GM12878 (cell line): ENCODE measurements at regions not wholly inside any gene's neighbourhood (a gene's known extent, or its start where the extent isn't known, plus 50 kb on each side); places are given as distances from the start of the nearest gene placed in this dataset.

Source experiments
- ATF7 ChIP-seq: fragments of 450-650 bp; IDR thresholded peaks from 2 replicates; pipeline ENCODE4 v1.6.1; 2016; ENCODE audit warnings: low read depth, mild to moderate bottlenecking
- ETV6 ChIP-seq, 2 experiments: fragments of 450-650 bp in 1 of 2; IDR thresholded peaks in 1 of 2; conservative IDR thresholded peaks in 1 of 2; 2 replicates each; pipeline ENCODE4 v1.6.1; 2014; ENCODE audit warnings: antibody characterized with exemption in 1 of 2, borderline replicate concordance in 1 of 2, low read depth in 1 of 2, mild to moderate bottlenecking in 1 of 2, moderate library complexity in 1 of 2
- MAX ChIP-seq: IDR thresholded peaks from 2 replicates; pipeline ENCODE4 v1.6.1; 2012; ENCODE audit warnings: low read depth, low read length, improper control_type of control experiment
- NR2C2 ChIP-seq: IDR thresholded peaks from 2 replicates; pipeline ENCODE4 v1.6.1; 2011; ENCODE audit warnings: borderline replicate concordance, low read depth; ENCODE audit not compliant: control insufficient read depth, insufficient read length
- POLR2A ChIP-seq: IDR thresholded peaks from 2 replicates; pipeline ENCODE4 v1.6.1; 2011; ENCODE audit warnings: low read depth, mild to moderate bottlenecking, low read length
- POU2F2 ChIP-seq: IDR thresholded peaks from 3 replicates; pipeline ENCODE4 v1.6.1; 2011; ENCODE audit warnings: low read depth, mild to moderate bottlenecking, low read length, borderline replicate concordance
- STAT1 ChIP-seq: fragments of 450-650 bp; conservative IDR thresholded peaks from 2 replicates; pipeline ENCODE4 v1.6.1; 2014; ENCODE audit warnings: antibody characterized with exemption, mild to moderate bottlenecking
- ZNF207 ChIP-seq: fragments of 450-650 bp; IDR thresholded peaks from 2 replicates; pipeline ENCODE4 v1.6.1; 2014; ENCODE audit warnings: antibody characterized with exemption, mild to moderate bottlenecking, borderline replicate concordance
- TF ChIP-seq, protein P1 (sequence below), 3 experiments: IDR thresholded peaks in 2 of 3; conservative IDR thresholded peaks in 1 of 3; 2 replicates each; pipeline ENCODE4 v1.5.1; 2011; ENCODE audit warnings: low read depth in 3 of 3, low read length in 3 of 3, mild to moderate bottlenecking in 3 of 3, control low read depth in 2 of 3, moderate library complexity in 2 of 3, inconsistent platforms in 1 of 3, mixed read lengths in 1 of 3; ENCODE audit not compliant: control insufficient read depth in 2 of 3, insufficient read depth in 1 of 3; ENCODE audit errors: extremely low read depth in 1 of 3
- TF ChIP-seq, protein P2 (sequence below): IDR thresholded peaks from 2 replicates; pipeline ENCODE4 v1.6.1; 2012; ENCODE audit warnings: mild to moderate bottlenecking, low read depth, low read length

DNA sequence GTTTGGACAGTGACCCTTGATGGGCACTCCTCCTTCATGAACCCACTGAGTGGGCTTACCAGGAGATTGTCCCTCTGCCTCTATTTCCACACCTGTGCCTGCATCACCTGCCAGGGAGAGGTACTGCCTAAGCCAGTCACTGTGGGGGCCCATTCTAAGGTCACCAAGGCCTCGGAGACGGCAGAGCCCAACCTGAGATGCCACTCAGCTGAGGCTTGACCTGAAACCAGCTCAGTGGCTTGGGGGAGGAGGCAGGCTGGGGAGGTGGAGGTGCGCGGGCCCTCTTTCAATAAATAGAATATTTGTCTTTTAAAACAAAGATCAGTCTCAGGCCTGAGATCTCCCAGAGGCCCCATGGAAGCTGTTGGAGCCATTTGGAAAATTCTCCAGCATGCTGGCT lies 84.5 kb downstream of the DHCR7 start:
- TF ChIP-seq, protein P1, sequence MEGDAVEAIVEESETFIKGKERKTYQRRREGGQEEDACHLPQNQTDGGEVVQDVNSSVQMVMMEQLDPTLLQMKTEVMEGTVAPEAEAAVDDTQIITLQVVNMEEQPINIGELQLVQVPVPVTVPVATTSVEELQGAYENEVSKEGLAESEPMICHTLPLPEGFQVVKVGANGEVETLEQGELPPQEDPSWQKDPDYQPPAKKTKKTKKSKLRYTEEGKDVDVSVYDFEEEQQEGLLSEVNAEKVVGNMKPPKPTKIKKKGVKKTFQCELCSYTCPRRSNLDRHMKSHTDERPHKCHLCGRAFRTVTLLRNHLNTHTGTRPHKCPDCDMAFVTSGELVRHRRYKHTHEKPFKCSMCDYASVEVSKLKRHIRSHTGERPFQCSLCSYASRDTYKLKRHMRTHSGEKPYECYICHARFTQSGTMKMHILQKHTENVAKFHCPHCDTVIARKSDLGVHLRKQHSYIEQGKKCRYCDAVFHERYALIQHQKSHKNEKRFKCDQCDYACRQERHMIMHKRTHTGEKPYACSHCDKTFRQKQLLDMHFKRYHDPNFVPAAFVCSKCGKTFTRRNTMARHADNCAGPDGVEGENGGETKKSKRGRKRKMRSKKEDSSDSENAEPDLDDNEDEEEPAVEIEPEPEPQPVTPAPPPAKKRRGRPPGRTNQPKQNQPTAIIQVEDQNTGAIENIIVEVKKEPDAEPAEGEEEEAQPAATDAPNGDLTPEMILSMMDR (IDR thresholded peaks at IDR 0.05 in 2 of 3, conservative IDR thresholded peaks at IDR 0.05 in 1 of 3; ENCODE audit: control insufficient read depth in 2 of 3, extremely low read depth in 1 of 3, insufficient read depth in 1 of 3, low read depth in 3 of 3, low read length in 3 of 3), result no peak
- TF ChIP-seq ATF7 (no peak), NR2C2 (no peak), STAT1 (no peak), MAX (no peak), ZNF207 (no peak), ETV6 (conservative IDR thresholded peaks at IDR 0.05 in 1 of 2, IDR thresholded peaks at IDR 0.05 in 1 of 2; ENCODE audit: borderline replicate concordance in 1 of 2, low read depth in 1 of 2) (no peak), POLR2A (no peak), POU2F2 (no peak)
- TF ChIP-seq, protein P2, sequence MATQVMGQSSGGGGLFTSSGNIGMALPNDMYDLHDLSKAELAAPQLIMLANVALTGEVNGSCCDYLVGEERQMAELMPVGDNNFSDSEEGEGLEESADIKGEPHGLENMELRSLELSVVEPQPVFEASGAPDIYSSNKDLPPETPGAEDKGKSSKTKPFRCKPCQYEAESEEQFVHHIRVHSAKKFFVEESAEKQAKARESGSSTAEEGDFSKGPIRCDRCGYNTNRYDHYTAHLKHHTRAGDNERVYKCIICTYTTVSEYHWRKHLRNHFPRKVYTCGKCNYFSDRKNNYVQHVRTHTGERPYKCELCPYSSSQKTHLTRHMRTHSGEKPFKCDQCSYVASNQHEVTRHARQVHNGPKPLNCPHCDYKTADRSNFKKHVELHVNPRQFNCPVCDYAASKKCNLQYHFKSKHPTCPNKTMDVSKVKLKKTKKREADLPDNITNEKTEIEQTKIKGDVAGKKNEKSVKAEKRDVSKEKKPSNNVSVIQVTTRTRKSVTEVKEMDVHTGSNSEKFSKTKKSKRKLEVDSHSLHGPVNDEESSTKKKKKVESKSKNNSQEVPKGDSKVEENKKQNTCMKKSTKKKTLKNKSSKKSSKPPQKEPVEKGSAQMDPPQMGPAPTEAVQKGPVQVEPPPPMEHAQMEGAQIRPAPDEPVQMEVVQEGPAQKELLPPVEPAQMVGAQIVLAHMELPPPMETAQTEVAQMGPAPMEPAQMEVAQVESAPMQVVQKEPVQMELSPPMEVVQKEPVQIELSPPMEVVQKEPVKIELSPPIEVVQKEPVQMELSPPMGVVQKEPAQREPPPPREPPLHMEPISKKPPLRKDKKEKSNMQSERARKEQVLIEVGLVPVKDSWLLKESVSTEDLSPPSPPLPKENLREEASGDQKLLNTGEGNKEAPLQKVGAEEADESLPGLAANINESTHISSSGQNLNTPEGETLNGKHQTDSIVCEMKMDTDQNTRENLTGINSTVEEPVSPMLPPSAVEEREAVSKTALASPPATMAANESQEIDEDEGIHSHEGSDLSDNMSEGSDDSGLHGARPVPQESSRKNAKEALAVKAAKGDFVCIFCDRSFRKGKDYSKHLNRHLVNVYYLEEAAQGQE, result no peak
